ENCODE measurements at regions not wholly inside any gene's neighbourhood (a gene's known extent, or its start where the extent isn't known, plus 50 kb on each side); places are given as distances from the start of the nearest gene placed in this dataset.

GRCh38 chr6:141107591-141108160 is 1025.0 kb upstream of the GJE1 start:
- no peak for TF ChIP-seq CTCF (IDR thresholded peaks at IDR 0.05; ENCODE audit: borderline replicate concordance, control extremely low read depth, extremely low read depth, insufficient read depth, missing control alignments)
- in situ Hi-C loops (cut with MboI; ENCODE audit: low sequenced_read_pairs, unreplicated experiment), result no loop called here
- no peak for DNase-seq (ENCODE audit: low spot score)

- TF ChIP-seq CTCF (IDR thresholded peaks at IDR 0.05; ENCODE audit: borderline replicate concordance, control extremely low read depth, extremely low read depth, insufficient read depth, missing control alignments), result no peak
- no peak for DNase-seq (ENCODE audit: low spot score)
- in situ Hi-C loops (cut with MboI; ENCODE audit: low sequenced_read_pairs, unreplicated experiment), result no loop called here
Observed at GRCh38 chr6:141105481-141105880, 1027.2 kb upstream of the GJE1 start.

- in situ Hi-C loops (cut with MboI; ENCODE audit: low sequenced_read_pairs, unreplicated experiment), result no loop called here
- no peak for TF ChIP-seq CTCF (IDR thresholded peaks at IDR 0.05; ENCODE audit: borderline replicate concordance, control extremely low read depth, extremely low read depth, insufficient read depth, missing control alignments)
Observed at GRCh38 chr6:141103246-141103645, 1029.5 kb upstream of the GJE1 start.

GRCh38 chr6:141097471-141097870 is 1035.3 kb upstream of the GJE1 start:
- in situ Hi-C loops (cut with MboI; ENCODE audit: low sequenced_read_pairs, unreplicated experiment), result no loop called here
- no peak for DNase-seq (ENCODE audit: low spot score)
- TF ChIP-seq CTCF (IDR thresholded peaks at IDR 0.05; ENCODE audit: borderline replicate concordance, control extremely low read depth, extremely low read depth, insufficient read depth, missing control alignments), result no peak

More at GRCh38 chr6:141103246-141103645, 1029.5 kb upstream of the GJE1 start:
- no peak for DNase-seq (ENCODE audit: low spot score)

GRCh38 chr6:141095308-141095707 is 1037.4 kb upstream of the GJE1 start:
- in situ Hi-C loops (cut with MboI; ENCODE audit: low sequenced_read_pairs, unreplicated experiment), result no loop called here
- no peak for DNase-seq (ENCODE audit: low spot score)
- TF ChIP-seq CTCF (IDR thresholded peaks at IDR 0.05; ENCODE audit: borderline replicate concordance, control extremely low read depth, extremely low read depth, insufficient read depth, missing control alignments), result no peak

GRCh38 chr6:141088171-141088570 is 1044.6 kb upstream of the GJE1 start:
- in situ Hi-C loops (cut with MboI; ENCODE audit: low sequenced_read_pairs, unreplicated experiment), result no loop called here
- DNase-seq (ENCODE audit: low spot score), result no peak
- no peak for TF ChIP-seq CTCF (IDR thresholded peaks at IDR 0.05; ENCODE audit: borderline replicate concordance, control extremely low read depth, extremely low read depth, insufficient read depth, missing control alignments)
